GM18867 (cell line): ENCODE measurements at regions not wholly inside any gene's neighbourhood (a gene's known extent, or its start where the extent isn't known, plus 50 kb on each side); places are given as distances from the start of the nearest gene placed in this dataset.

Experiments
- ATAC-seq: cut with Tn5 transposase; IDR thresholded peaks from one replicate; pipeline ENCODE4 v1.9.1; 2021; ENCODE audit warnings: mild to moderate bottlenecking, moderate library complexity; ENCODE audit not compliant: unreplicated experiment

DNA sequence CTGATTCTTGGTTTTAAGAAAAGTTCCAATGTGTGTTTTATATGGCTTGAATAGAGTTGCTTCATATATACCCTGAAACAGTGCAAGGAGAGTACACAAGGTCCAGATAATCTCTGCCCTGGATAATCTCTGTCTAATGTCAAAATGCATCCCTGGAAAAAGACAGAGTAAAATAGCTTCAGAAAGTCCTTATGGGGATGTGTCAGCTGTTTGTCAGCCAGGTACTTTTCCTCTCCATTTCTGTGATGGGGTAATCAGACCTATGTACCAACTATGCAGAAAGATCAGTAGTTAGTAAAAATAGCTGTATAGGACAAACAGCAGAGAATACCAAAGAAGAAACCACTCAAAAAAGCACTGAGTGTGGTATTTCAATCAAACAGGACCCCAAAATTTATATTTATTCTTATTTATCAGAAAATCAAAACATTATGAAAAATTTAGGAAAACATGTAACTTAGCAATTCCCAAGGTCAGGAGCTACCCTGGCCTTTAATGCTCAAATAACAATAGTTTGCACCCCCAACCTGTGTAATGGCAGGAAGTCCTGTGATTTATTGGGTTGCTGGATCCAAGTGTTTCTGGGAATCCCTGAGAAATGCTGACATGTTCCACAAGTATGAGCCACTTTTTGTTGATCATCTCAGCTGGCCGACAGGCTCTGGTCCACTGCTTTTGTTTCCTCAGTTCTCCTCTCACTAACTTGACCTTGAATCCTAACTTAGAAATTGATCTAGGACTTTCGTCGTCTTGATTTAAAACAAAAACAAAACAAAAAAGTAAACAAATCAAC is 69.6 kb downstream of the MDH1 start:
- no peak for ATAC-seq

DNA sequence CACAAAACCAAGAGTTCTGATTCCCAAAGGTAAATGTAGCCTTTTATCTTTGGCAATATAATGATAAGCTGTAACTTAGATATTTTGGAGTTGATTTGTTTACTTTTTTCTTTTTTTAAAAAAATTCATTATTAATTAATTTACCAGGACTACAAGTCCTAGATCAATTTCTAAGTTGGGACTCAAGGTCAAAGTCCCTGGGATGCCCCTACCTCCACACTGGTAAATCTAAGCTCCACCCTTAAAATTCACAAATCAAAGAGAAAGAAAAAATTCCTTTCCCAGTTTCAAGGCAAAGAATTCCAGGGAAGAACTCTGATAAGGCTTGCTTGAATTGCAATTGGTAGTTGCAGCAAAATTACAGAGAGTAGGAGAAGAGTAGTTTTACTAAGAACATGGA is 71.3 kb downstream of the MDH1 start:
- no peak for ATAC-seq

DNA sequence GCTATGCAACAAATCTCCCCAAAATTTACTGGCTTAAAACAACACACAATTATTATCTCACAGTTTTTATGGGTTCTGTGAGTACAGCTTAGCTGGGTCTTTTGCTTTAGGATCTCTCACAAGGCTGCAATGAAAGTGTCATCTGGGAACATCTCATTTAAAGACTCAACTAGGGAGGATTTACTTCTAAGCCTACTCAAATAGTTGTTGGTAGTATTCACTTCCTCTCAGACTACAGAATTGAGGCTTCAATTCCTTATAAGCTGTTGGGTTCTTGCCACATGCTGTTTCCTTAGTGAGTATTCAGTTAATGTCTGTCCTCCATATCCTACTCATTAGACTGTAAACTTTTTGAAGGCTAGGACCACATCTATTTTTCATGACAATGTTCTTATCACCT is 72.3 kb downstream of the MDH1 start:
- no peak for ATAC-seq

DNA sequence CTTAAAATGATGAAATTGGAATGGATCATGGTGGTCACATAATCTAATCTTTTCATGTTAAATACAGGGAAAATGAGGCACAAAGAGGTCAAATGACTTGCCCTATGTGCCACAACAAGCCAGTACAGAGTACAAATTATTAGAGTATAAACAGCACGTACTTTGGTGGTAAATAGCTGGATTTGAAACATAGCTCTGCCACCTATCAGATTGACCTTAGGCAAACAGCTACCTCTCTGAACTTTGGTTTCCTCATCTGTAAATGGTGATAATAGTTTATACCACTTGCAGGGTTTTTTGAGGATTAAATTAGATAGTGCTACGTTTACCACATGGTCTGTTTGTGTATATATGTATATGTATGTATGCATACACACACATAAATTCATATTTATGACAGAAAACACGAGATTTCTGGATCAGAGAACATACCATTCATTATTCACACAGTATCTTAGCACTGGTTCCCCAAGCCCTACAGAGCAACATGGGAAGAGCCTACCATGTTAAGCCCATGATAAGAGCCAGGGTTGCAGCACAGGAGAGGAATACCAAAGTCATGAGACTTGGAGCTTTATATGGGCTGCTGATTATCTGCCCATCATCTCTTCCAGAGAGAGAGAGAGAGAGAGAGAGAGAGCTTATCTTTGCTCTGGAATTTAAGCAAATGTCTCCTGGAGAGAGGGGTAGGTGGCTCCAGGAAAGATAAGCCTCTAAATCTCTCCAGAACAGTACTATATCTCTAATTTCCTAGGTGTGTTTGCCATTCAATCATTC is 73.5 kb downstream of the MDH1 start:
- ATAC-seq = no peak

DNA sequence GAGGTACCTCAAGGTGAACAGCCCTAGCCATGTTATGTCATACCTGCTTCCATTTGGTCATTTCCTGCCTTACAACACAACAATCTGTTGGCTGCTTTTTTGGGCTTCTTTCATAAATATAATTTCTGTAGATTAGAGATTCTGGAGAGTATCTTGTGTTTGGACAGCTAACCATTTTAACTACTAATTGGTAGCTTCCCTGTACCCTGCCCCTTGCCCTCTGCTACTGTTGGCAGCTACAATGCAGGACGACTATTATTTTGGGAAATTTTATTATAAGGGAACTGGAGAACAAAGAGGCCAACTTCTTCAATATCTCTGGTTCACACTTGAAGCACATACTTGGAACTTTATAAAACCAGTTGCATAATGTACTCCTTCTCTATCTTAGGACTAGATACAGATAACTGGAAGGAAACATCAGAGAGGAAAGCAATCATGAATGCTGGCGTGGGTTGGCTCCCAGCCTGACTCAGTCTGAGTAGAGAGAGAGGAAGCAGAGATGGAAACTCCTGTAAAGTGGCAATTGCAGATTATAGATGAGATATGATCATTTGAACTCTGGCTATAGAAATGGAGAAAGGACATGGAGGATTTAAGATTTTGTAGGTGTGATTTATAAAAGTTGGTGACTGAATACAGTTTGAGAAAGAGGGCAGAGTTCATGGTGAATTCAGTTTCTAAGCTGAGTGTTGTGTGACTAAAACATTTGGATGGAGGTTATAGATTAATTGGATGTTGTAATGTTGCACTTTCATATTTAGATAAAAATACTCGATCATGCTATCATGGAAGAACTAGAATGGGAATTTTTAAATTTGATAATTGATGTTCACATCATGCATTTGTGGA is 74.5 kb downstream of the MDH1 start:
- ATAC-seq = no peak

DNA sequence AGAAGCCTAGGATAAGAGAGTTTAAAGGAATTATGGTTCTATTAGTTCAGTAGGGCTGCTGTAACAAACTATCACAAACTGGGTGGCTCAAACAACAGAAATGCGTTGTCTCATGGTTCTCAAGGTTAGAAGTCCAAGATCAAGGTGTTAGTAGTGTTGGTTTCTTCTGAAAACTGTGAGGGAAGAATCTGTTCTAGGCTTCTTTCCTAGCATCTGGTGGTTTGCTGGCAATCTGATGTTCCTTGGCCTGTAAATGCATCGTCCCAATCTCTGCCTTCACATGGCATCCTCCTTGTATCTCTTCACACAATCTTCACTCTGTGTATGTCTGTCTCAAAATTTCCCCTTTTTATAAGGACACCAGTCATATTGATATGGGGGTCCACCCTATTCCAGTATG is 76.3 kb downstream of the MDH1 start:
- no peak for ATAC-seq

DNA sequence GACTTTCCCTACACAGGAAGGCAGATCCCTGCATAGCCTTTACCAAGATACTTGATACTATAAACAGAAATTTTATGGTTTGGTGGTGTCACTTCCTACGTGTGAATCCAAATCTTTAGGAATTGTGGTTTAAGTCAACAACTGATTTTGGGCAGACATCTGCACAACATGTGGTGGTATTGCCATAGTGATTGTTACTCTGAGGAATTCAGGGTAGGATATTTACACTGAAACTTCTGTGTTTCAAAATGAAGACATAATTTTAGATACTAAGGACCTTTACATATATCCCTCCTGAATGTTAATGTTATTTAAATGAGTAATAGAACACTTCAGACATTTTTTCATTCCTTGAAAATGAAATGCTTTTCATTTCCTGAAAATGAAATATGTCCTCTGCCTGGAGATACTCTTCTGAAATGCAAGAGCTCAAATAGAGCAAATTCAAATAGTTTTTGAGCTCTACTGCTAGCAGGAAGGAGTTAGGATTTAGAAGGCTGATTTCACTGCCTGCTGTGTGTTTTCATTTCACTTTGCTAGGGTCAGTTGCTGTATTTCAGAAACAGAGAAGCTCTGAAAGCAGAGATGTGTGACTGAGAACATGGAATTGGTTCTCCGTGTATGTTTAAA is 77.2 kb downstream of the MDH1 start:
- ATAC-seq = no peak

DNA sequence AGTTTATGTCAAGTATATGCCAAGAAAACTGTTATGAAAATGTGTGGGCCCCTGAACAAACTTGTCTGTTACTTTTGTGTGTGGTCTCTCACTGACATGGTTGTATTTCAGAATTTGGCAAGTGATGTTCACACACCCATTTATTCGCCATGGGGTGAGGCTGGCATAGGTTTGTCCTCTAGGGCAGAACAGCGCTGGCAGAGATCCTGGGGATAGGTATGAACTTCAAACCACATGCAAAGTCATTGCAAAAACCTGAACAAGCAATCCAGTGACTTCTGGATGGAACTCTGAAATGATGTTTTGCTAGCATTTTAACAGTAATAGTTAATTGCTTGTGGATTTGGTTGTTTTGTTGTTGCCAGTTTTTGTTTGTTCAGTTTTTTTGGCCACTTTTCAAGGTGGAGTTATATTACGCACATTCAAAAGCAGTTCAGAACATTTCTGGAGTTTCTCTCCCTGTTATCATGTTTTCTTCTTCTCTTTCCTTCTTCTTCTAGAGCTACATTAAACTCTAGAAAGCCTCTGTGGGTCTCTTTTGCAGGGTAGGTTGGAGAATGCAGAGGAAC is 78.5 kb downstream of the MDH1 start:
- no peak for ATAC-seq

DNA sequence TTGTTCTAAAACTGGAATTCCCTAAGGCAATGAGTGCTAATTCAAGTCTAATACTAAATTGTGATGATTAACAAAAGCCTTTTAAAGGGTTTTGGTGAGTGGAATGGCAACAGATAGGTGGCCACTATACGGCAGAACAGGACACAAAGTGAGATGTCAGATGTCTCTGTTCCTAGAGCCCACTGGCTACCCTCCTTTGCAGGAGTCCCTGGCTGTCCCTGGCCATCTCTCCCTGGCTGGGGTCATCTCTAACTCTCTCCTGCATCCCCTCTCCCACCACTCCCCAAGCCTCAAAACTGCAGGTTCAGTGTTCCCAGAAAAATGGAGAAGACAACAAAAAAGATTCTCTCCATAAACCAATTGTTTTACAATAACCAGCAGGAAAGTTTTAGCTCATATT is 79.2 kb downstream of the MDH1 start:
- no peak for ATAC-seq

DNA sequence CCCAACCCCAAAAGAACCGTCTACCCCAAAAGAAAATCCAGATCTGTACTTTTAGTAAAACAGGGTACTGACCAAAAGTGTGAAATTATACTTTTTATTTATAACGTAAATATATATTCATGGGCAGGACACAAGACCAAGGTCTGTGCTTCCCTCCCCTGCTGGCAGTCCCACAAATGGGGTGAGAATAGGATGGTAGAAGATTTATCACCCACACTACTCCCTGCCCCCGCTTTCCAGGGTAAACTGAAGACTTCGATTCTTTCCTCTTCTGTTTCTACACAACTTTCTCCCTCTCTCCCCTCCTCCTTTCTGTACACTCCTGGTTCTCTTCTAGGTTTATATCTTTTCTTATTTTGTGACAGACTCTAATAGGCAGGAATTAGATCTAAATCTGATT is 79.7 kb downstream of the MDH1 start:
- no peak for ATAC-seq

DNA sequence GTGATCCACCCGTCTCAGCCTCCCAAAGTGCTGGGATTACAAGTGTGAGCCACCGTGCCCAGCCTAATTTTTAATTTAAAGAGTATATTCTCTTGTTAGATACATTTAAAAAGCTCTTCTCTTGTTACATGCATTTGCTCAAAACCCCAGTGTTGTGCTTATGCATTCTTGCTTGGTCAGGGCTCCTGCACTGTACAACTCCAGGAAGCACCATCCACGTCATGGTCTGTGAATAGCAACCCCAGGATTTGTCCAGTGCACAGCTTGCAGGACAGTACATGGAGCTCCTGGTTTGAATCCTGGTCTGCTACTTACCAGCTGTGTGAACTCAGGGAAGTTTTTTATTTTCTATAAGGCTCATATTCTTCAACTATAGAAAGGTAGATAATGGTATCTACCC is 80.8 kb downstream of the MDH1 start:
- no peak for ATAC-seq

DNA sequence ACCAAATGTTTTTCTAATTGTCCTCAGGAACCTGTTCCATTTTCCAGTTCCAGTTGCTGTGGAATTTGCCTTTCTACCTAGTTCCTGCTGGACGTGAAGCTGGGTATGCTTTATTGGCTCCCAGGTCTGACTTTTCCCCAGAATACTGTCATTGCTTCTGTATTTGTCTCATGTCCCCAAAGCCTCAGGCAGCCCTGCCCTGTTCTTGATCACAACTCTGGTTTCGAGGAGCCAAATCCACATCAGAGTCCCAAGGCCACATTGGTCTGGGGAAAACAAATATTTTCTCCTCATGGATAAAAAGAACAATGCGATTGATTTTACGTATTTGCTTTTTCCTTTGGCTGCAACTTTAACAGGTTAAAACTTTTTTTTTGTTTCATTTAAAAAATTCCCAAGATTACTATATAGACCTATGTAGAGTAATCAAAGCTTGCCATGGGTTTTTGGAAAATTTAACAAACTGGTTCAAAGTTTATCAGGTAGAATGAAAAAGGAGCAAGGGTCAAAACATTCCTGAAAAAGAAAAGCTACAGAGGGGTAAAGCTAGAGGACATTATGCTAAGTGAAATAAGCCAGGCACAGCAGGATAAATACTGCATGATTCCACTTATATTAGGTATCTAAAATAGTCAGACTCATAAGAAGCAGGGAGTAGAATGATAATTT is 85.2 kb downstream of the MDH1 start:
- ATAC-seq = no peak

DNA sequence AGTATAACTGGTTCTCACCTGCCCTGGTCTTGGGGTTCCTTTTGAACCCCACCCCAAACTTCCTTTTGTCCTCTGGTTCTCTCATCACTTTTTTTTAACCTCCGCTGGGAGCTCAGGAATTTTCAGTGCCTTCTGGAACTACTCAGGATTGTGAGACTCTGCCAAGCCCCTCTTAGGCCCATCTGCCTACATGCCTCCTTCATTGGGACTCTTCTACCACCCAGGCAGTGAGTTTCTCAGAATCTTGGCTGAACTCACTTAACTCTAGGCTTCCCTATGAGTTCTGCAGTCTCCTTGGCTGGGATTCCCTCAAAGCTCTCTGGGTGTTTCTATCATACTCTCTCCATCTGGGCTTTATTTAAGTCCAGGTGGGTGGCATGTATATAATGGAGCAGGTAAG is 86.3 kb downstream of the MDH1 start:
- no peak for ATAC-seq

DNA sequence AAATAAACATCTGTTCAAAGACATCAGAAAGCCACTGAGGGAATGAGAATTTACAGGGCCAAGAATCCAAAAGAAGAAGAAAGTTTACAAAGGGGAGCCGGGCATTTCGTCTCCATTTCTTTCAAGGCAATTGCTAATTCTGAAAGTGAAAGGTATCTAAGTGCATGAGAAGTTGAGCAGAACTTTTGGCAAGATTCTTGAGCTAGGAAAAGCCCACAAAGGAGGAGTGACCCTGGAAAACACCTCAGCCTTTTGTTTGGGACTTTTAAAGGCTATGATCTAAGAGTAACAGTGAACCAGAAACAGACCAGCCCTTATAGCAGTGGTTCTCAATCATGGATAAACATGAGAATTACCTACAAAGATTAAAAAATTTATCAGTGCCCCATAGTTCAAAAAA is 87.4 kb downstream of the MDH1 start:
- ATAC-seq = no peak

DNA sequence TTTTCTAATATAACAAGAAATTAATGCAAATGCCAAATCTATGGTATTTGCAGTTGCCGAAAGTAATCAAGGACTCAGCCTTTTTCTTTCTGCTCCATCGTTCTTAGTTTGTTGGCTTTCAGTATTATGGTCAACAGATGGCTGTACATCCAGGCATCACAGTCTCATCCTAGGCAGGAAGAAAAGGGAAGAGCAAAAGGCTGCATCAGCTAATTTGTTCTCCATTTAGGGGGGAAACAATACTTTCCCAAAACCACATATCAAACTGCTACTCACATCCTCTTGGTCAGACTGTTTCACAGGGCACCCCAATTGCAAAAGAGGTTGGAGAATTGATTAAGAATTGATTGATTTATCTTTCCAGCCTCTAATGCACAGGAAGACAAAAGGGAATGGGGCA is 89.3 kb downstream of the MDH1 start:
- ATAC-seq = no peak

DNA sequence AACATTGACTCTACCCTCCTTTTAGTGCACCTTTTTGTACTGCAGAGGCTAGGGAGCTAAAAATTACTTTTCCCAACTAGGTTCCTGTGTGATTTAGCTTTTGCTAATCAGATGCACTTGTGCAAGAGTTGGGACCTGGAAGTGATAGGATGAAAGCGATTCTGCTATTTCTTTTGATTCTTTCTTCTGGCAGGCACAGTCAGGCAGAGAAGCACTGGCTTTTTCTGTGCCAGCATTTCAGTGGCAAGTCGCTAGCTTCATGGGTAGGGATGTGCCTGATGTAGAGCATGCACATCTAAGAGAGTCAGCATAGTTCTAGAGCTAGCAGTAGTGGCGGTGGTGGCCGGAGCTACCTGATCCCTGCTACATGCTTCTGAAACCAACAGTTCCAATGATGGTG is 89.8 kb downstream of the MDH1 start:
- ATAC-seq = no peak

DNA sequence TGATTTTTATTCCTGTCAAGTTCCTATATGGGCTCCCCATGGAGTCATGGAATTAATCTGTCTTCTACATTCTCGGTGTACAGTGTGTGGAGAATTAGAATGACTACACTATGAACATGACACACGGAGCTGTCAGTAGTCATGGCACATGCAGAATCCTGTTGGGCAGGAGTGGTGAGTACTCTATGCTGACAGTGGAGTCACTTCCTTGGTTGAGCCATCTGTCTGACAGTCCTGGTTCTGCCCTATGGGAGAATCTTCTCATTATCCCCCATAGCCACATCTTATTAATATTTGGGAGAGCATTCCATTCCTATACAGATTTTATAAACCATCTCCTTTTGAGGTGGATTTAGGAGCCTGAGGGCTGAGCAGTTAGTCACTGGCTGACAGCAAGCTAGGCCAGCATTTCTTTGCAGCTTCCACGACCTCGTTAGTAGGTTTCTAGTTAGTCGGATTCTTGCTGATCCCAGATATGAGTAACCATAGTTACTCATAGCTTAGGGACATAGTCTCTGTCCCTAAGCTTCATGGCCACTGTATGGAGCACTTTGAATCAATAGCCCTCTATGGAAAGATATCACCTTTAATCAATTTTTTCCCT is 90.6 kb downstream of the MDH1 start:
- ATAC-seq = no peak

DNA sequence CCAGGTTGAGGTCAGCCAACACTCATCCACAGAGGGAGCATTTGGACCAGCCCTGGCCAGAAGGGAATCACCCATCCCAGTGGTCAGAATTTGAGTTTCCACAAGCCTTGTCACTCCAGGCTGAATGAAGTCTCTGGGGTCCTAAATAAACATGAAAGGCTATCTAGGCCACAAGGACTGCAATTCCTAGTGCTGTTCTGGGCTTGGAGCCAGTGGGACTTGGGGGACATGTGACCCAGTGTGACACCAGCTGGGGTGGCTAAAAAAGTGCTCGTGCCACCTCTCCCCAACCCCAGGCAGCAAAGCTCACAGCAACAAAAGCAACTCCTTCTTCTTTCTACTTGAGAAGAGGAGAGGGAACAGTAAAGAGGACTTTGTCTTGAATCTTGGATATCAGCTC is 91.7 kb downstream of the MDH1 start:
- no peak for ATAC-seq

DNA sequence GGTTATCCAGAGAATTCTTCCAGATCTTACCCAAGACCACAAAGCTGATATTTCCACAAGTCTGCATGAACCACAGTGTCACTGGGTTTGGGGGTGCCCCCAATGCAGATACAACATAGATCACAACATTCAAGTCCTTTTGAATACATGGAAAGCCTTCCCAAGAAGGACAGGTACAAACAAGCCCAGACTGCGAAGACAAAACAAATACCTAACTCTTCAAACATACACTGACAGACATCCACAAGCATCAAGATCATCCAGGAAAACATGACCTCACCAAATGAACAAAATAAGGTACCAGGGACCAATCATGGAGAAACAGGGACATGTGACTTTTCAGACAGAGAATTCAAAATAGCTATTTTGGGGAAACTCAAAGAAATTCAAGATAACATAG is 93.1 kb downstream of the MDH1 start:
- ATAC-seq = no peak
